Ovary (tissue), 7 donors: ENCODE measurements at regions not wholly inside any gene's neighbourhood (a gene's known extent, or its start where the extent isn't known, plus 50 kb on each side); places are given as distances from the start of the nearest gene placed in this dataset.

Source experiments
- DNase-seq, 5 donors: peaks; one replicate each; pipeline ENCODE4 v3.0.0-alpha.2; 2019 to 2020
- H3K27ac ChIP-seq, 2 donors: fragments of 200-600 bp; one replicate each; pipeline versions ENCODE4 v1.5.1 to v1.8.0; 2019 to 2022
- H3K27me3 ChIP-seq: fragments of 200-600 bp; one replicate; pipeline ENCODE4 v1.8.0; 2022
- H3K36me3 ChIP-seq: fragments of 200-600 bp; sonication (generic); one replicate; pipeline ENCODE4 v1.5.1; 2019
- H3K4me1 ChIP-seq: one replicate; pipeline ENCODE4 v1.8.1; 2013; ENCODE audit warnings: mild to moderate bottlenecking, moderate library complexity; ENCODE audit not compliant: insufficient read depth
- H3K4me3 ChIP-seq: fragments of 200-600 bp; sonication (generic); one replicate; pipeline ENCODE4 v1.5.1; 2017
- H3K9me3 ChIP-seq, 2 donors: fragments of 200-600 bp in 1 of 2; sonication (generic) in 1 of 2; one replicate each; pipeline versions ENCODE4 v1.5.1 to v1.8.1; 2013 to 2019; ENCODE audit warnings: mild to moderate bottlenecking in 1 of 2, moderate library complexity in 1 of 2
- EP300 ChIP-seq: sonication (generic); formaldehyde crosslinking; IDR thresholded peaks from one replicate; pipeline ENCODE4 v1.6.1; 2017; ENCODE audit warnings: antibody characterized with exemption
- POLR2A ChIP-seq: fragments of 450-650 bp; IDR thresholded peaks from one replicate; pipeline ENCODE4 v1.6.1; 2017; ENCODE audit warnings: antibody characterized with exemption, mild to moderate bottlenecking, moderate library complexity
- WGBS, 3 donors: extraction: QIAGEN DNeasy Blood & Tissue Kit in 1 of 3; methylation state at CpG; one replicate each; pipeline versions ENCODE4 v1.1.5 to v1.1.7; 2013 to 2017; 5-methylcytosine and 5-hydroxymethylcytosine counted together
- intact Hi-C, 4 donors: fragments of 100-400 bp; cut with DNase I; formaldehyde crosslinking; loops; one replicate each; pipeline versions ENCODE4 v1.11.0 to v1.15.1; 2022 to 2023
- TF ChIP-seq, protein P1 (sequence below), 3 donors: fragments of 450-650 bp in 2 of 3; fragments of 200-600 bp in 1 of 3; IDR thresholded peaks; one replicate each; pipeline versions ENCODE4 v1.5.1 to v1.8.0; 2016 to 2022; ENCODE audit warnings: antibody characterized with exemption in 3 of 3, mild to moderate bottlenecking in 1 of 3
- donor health status: DM: no; HTN: no; CAD: no; lungs with moderate emphysema.
- donor health status: DM: no; HTN: no; CAD: no.
- donor health status: Bipolar disorder and iron deficiency.
- donor health status: DM: no; HTN: no; CAD: no.
- donor health status: DM: yes; HTN: yes; CAD: no.

DNA sequence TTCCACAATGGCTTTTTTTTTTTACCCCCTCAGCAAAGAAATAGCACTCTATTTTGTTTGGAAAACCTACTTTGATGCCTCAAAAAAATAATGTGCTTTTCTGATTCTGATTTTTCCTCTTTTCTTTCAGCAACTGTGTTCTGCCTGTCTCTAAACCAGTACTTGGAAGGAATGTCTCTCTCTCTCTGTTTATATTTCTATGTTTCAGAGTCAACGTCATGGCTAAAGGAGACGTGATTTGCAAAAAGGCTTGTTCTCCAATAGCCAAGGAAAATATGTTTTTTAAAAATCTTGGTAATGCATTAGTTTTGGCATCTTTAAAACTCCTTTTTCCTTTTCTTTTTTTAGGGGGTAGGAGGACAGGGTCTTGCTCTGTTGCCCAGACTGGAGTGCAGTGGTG lies 56.0 kb upstream of the SDK1 start:
- H3K9me3 ChIP-seq = no peaks in the 10 kb centered on the region
- H3K36me3 ChIP-seq = no peaks in the 10 kb centered on the region
- TF ChIP-seq POLR2A (no peak), EP300 (no peak)
- TF ChIP-seq, protein P1, sequence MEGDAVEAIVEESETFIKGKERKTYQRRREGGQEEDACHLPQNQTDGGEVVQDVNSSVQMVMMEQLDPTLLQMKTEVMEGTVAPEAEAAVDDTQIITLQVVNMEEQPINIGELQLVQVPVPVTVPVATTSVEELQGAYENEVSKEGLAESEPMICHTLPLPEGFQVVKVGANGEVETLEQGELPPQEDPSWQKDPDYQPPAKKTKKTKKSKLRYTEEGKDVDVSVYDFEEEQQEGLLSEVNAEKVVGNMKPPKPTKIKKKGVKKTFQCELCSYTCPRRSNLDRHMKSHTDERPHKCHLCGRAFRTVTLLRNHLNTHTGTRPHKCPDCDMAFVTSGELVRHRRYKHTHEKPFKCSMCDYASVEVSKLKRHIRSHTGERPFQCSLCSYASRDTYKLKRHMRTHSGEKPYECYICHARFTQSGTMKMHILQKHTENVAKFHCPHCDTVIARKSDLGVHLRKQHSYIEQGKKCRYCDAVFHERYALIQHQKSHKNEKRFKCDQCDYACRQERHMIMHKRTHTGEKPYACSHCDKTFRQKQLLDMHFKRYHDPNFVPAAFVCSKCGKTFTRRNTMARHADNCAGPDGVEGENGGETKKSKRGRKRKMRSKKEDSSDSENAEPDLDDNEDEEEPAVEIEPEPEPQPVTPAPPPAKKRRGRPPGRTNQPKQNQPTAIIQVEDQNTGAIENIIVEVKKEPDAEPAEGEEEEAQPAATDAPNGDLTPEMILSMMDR (IDR thresholded peaks at IDR 0.05) = no peak
- 19 to 28% (median 23%) methylated on average over 2 of the region's 2 CpGs for WGBS, 3 donors
- DNase-seq = no peak
- H3K27ac ChIP-seq = no peak overlapping the region
- no peaks in the 10 kb centered on the region for H3K27me3 ChIP-seq
- intact Hi-C loops = no loop called here
- no peak overlapping the region for H3K4me3 ChIP-seq
- no peaks in the 10 kb centered on the region for H3K4me1 ChIP-seq

DNA sequence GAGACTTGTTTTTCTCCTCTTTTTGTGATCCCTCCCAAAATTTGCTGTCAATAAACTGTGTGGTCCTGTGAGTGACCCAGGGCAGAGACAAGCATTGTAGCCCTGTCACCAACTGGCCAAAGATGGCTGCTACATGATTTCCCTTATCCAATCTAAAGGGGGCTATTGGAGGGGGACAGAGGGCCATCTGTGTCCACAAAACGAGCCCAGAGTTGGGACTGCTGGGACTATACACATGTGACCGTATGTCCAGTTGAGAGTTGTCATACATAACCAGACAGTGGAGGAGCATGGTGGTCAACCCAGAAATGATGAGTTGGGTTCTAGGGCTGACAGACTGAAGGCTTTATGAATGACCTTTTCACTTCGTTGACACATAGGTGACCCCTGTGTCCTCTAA lies 55.3 kb upstream of the SDK1 start:
- Histone ChIP-seq H3K27me3 (no peaks in the 10 kb centered on the region), H3K27ac (no peak overlapping the region), H3K4me3 (no peak overlapping the region), H3K9me3 (no peaks in the 10 kb centered on the region), H3K4me1 (no peaks in the 10 kb centered on the region), H3K36me3 (no peaks in the 10 kb centered on the region)
- 86 to 88% (median 86%) methylated on average over 3 of the region's 3 CpGs for WGBS, 3 donors
- TF ChIP-seq EP300 (no peak), POLR2A (no peak)
- TF ChIP-seq, protein P1 (IDR thresholded peaks at IDR 0.05) = no peak
- intact Hi-C loops = no loop called here
- no peak for DNase-seq

DNA sequence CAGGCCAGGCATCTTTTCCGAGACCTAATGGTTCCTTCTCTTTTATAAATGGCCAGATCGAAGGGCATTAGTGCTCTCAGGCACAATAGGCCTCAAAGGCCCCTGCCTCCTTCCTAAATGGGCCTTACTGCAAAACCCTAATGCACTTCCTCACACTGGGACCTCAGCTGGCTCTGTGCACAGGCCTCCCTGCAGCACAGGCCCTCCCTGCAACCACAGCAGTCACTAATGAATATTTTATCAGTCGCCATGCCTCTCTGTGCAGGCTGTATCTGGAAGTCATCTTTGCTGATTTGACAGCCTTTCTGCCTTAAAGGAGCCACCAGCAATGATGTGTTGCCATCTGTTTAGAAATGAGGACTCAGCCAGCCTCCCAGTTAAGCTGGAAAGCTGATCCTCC lies 54.9 kb upstream of the SDK1 start:
- Histone ChIP-seq H3K9me3 (no peaks in the 10 kb centered on the region), H3K4me1 (no peaks in the 10 kb centered on the region), H3K27me3 (no peaks in the 10 kb centered on the region), H3K27ac (no peak overlapping the region), H3K4me3 (no peak overlapping the region), H3K36me3 (no peaks in the 10 kb centered on the region)
- DNase-seq = no peak
- TF ChIP-seq, protein P1 (IDR thresholded peaks at IDR 0.05) = no peak
- no peak for TF ChIP-seq POLR2A
- intact Hi-C loops = no loop called here
- WGBS, 3 donors = 79 to 93% (median 82%) methylated on average over 3 of the region's 3 CpGs

DNA sequence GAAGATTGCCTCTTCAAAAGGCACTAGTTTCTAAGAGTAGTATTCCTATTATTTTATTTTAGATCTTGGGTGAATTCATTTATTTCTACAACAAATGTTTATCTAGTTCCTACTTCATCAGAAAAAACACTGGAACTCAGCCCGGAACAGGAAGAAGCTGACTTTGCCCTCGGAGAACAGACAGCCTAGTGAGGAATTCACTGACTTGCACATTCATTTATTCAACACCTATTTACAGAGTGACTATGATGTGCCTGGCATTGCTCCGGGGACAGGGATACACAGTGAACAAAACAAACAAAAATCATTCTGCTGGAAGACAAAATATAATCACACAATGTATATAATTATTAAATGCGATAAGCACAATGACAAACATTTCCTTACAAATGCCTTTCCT lies 54.4 kb upstream of the SDK1 start:
- TF ChIP-seq, protein P1 (IDR thresholded peaks at IDR 0.05) = no peak
- no peak for TF ChIP-seq POLR2A
- no peak for TF ChIP-seq EP300
- Histone ChIP-seq H3K36me3 (no peaks in the 10 kb centered on the region), H3K27ac (no peak overlapping the region), H3K4me1 (no peaks in the 10 kb centered on the region), H3K9me3 (no peaks in the 10 kb centered on the region), H3K27me3 (no peaks in the 10 kb centered on the region), H3K4me3 (no peak overlapping the region)
- intact Hi-C loops = no loop called here
- no peak for DNase-seq
- 56 to 64% (median 57%) methylated on average over 4 of the region's 4 CpGs for WGBS, 3 donors

DNA sequence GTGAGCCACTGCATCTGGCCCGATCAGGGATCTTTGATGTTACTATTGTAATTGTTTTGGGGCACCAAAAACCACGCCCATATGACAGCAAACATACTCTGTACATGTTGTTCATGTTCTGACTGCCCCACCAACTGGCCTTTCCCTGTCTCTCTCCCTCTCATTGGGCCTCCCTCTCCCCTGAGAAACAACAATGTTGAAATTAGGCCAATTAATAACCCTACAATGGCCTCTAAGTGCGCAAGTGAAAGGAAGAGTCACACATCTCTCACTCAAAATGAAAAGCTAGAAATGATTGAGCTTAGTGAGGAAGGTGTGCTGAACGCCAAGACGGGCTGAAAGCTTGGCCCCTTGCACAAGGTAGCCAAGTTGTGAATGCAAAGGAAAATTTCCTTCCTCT lies 50.3 kb upstream of the SDK1 start:
- intact Hi-C loops = no loop called here
- TF ChIP-seq POLR2A = no peak
- no peak for TF ChIP-seq EP300
- TF ChIP-seq, protein P1 (IDR thresholded peaks at IDR 0.05) = no peak
- H3K4me3 ChIP-seq = no peak overlapping the region
- no peaks in the 10 kb centered on the region for H3K9me3 ChIP-seq
- no peaks in the 10 kb centered on the region for H3K27me3 ChIP-seq
- WGBS, 3 donors = 86 to 96% (median 93%) methylated on average over 5 of the region's 5 CpGs
- H3K36me3 ChIP-seq = no peaks in the 10 kb centered on the region
- no peak for DNase-seq
- no peak overlapping the region for H3K27ac ChIP-seq
- no peaks in the 10 kb centered on the region for H3K4me1 ChIP-seq
